Fibroblast of skin of right biceps (primary cell): ENCODE measurements at regions not wholly inside any gene's neighbourhood (a gene's known extent, or its start where the extent isn't known, plus 50 kb on each side); places are given as distances from the start of the nearest gene placed in this dataset.

ENCODE experiments used
- DNase-seq: peaks from one replicate; pipeline ENCODE4 v3.0.0-alpha.2; 2013

- no peak for DNase-seq
Observed at GRCh38 chr4:152157629-152158028, 378.3 kb downstream of the FBXW7 start.

DNA sequence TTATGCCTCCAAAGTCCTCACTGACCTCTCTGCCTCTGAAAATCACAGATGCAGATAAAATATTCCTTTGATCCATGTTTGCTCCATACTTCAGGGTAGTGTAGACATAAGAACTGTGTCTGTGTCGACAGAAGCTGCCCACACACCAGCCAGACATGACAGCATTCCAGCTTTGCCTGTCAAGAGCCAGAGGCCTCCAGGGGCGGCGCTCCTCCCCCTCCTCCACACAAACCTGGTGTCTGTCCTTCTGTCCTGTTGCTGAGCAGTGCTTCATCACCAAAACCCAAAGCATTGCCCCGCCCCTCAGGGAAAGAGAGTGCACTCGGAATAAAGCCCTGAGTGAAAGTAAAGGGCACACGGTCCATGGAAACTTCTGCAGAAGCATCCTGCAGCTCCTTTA, 379.4 kb downstream of the FBXW7 start:
- no peak for DNase-seq

- DNase-seq = no peak
Observed at GRCh38 chr4:152155070-152155469, 380.8 kb downstream of the FBXW7 start.

GRCh38 chr4:152154433-152154832, 381.5 kb downstream of the FBXW7 start:
- DNase-seq = no peak

- DNase-seq = no peak
Observed at GRCh38 chr4:152153476-152154270, 382.2 kb downstream of the FBXW7 start.

DNA sequence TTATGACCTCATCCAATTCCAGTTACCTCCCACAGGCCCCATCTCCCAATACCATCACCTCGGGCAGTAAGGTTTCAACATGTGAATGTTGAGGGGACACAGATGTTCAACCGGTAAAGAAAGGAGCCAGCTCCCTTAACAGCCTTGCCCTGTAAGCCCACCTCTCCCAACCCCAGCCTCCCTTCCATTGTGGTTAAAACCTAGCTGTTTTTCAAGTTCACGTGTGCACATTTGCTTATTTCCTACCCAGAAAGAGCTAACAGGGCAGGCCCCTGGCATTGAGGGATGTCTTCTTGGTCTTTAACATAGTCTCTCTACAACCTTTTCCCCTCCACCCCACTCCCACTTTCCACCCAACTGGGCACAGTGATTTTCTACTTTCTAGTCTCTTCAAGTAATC, 385.7 kb downstream of the FBXW7 start:
- no peak for DNase-seq

DNA sequence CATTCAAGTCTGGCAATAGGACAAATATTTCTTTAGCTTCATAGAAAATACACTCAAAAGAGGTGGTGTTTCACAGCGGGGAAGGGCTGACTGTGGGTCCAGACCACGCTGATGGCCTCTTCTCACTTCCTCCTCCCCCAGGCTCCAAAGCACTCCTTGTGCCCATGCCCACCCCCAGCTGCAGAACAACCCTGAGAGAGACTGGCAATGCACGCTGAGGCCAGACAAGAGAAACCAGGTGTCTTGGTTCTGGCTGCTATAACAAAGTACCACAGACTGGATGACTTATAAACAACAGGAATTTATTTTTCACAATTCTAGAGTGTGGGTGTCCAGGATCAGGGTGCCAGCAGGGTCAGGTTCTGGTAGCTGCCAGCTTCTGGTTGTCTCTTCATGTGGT, 386.1 kb downstream of the FBXW7 start:
- DNase-seq = no peak

- DNase-seq = no peak
Observed at GRCh38 chr4:152148057-152148456, 387.2 kb upstream of the GATB start.

- DNase-seq = no peak
Observed at GRCh38 chr4:152146244-152146643, 385.4 kb upstream of the GATB start.

DNA sequence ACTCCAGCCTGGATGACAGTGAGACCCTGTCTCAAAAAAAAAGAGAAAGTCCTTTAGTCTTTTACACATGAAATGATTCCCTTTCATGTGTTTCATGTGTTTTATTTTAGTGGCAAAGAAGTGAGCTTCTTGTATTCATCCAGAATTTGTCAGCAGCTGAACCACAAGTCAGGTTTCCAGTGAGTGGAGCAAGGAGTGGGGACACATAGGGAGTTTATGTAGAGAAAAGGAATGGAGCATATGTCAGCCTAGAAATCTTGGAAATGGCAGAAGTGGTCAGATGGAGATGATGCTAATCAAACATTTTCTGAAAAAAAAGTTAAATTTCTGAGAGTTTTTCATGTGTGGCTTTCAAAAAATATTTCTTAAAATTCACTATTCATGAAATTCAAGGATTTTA, 383.0 kb upstream of the GATB start:
- no peak for DNase-seq

DNA sequence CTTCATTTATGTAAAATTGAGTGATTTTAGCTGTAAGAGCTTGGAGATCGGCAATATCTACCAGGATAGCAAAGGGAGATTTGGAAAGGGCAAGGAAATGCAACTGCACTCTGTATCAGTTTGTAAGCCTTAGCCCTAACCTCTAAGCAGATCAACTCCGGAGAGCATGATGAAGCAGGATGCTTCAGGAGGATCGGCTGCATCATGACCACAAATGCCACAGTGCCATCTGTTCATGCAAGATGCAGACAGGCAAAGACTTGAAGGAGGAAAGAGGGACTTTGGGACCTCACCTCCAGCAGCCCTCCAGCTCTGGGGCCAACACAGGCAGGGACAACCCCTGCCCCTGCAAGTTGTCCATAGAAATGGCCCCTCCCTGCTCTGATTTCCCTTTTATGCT, 377.6 kb upstream of the GATB start:
- no peak for DNase-seq

DNA sequence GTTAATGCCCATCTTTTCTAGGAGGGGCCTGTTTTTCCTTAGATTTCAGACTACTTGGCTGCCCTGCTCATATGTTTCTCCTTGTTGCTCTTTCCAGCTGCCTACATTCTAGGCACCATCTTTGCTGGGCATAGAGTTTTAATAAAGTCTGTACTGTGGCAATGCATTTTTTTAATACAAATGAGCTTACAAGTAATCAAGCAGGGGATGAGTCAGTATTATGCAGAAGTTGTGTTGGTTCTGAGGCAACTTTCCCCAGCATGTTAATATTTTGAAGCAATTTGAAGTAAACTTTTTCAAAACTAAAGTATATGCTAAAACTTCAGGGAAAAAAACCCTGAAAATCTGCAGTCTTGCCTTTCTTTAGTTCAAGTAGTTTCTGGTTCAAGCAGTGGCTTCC, 372.0 kb upstream of the GATB start:
- no peak for DNase-seq

GRCh38 chr4:152128356-152128755, 367.5 kb upstream of the GATB start:
- DNase-seq = no peak

- DNase-seq = no peak
Observed at GRCh38 chr4:152126238-152126637, 365.4 kb upstream of the GATB start.

DNA sequence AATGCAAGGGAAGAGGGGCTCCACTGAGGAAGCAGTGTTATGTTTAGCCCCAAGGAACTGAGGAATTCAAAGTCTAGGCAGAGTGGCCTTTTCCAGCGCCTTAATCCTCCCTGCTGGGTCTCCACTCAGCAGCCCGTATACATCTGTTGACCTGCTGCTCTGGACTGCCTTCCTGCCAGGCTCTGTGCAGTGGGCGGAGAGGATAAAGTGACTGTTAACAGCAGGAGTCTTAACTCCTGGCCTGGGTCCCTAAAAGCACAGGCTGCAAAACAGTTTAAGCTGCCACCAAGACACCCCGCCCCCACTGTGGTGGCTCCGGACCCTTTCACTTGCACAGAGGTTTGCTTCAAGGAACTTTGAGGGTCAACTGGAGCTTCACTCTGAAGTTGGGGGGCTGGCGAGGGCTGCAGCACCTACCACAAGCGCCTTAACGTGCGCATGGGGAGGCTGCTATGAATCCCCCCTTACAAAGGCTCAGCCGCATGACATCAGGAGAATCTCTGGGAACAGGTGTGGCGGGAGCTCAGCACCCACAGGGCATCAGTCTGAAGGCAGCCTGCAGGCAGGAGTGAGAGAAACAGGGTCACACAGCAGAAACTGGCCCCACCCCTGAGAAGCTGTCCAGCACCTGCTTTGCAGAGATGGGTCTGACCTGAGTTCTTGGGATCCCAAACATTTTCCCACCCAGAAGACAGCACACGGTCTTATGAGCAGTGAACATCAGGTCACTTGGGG, 358.2 kb upstream of the GATB start:
- no peak for DNase-seq

GRCh38 chr4:152117933-152118507, 357.2 kb upstream of the GATB start:
- DNase-seq = no peak

- no peak for DNase-seq
Observed at GRCh38 chr4:152117520-152117919, 356.7 kb upstream of the GATB start.

DNA sequence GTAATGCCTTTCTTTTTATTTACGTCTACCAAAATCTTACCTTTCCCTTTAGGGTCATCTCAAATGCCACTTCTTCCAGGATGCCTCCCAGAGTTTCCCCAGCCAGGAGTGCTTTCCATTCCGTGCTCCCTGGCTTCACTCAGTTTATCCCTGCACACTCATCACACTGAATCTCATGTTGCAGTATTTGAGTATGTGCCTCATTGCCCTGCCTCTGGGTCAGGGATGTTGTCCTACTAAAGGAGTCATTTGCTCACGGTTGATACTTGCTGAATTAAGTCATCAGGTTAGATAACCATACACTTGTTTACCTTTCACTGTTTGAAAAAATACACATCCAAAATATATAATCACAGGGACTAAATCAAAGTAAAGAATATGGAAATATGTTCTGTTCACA, 356.2 kb upstream of the GATB start:
- DNase-seq = no peak

DNA sequence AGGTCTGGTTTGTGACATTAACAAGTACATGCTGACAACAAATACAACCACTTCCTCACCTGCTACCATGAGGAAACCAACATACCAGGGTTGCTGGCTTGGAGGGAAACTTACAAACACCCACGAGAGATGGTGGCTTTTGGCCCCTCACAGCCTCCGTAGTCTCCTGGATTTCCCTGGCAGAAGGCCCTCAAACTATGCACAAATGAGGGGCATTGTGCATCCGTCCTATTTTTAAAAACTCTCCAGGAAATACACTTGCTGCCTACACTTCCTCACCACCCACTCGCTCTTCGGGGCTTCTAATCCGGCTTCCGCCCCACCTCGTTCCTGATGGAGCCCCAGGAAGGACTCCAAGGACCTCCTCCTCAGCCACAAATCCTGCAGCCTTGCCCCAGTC, 355.0 kb upstream of the GATB start:
- no peak for DNase-seq

- no peak for DNase-seq
Observed at GRCh38 chr4:152115118-152115517, 354.3 kb upstream of the GATB start.

GRCh38 chr4:152114562-152114961, 353.8 kb upstream of the GATB start:
- DNase-seq = no peak

GRCh38 chr4:152112887-152113286, 352.1 kb upstream of the GATB start:
- no peak for DNase-seq

DNA sequence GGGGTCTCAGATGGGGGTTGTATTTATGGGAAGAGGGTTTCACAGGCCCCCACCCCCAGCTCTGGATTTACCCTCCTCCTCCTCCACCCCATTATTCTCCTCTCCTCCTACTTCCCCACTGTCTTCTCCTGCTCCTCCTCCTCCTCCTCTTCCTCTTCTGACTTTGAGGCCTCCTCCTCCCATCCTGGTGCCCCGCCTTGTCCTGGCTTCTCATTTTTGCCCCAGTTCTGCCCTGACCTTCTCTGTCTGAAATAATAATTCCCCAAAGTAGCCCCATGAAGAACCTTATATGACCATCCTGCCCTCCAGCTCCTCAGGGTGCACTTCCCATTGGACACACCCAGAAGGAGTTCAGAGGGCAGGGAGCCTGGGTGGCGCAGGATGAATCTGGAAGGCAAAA, 351.4 kb upstream of the GATB start:
- DNase-seq = no peak

DNA sequence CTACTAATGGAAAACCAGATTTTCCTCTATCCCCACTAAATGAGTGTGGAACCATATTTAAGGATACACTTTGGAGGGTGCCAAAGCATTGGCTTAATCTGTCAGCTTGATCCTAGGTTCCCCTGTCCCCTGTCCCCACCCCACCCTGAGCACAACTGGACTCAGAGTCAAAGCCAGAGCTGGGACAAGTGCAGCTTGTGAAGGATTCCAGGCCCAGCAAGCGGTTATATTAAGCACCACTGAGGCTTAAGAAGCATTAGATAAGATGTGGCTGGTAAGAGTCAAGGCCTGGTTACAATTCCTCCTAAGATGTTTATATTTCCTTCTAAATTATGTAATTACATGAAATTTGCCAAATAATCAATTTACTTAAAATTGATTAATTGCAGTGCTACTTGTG, 350.0 kb upstream of the GATB start:
- no peak for DNase-seq
